ENCODE measurements at regions not wholly inside any gene's neighbourhood (a gene's known extent, or its start where the extent isn't known, plus 50 kb on each side); places are given as distances from the start of the nearest gene placed in this dataset.
A peak's percentile ranks its signal among the peaks of the same experiment; 100 is the strongest.

DNA sequence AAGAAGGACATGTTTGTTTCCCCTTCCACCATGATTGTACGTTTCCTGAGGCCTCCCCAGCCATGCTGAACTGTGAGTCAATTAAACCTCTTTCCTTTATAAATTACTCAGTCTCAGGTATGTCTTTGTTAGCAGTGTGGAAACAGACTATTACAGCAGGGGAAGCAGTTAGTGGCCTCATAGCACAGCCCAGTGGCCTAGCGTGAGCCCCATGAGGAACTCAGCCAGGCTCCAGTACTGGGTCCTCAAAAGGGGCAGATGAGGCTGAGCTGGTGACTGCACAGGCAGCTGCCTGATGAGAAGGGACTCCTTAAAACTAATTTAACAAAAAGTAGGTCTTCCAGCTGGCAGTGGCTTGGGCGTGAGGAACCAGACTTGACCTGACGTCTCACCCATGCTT is 399.9 kb downstream of the CDH26 start:
- H3K27me3 ChIP-seq (replicated peaks in 1 of 4; ENCODE audit: control insufficient read depth in 3 of 4, extremely low read depth in 1 of 4, insufficient read depth in 3 of 4, low read length in 3 of 4), result no peaks in the 10 kb centered on the region
- H3K36me3 ChIP-seq (ENCODE audit: control insufficient read depth in 2 of 4, insufficient read depth in 4 of 4, low read length in 3 of 4), result no peaks in the 10 kb centered on the region
- no peak overlapping the region for H3K27ac ChIP-seq (ENCODE audit: low read depth, low read length)
- H2BK20ac ChIP-seq (ENCODE audit: low read length), result no peak overlapping the region
- H3K9me3 ChIP-seq (ENCODE audit: insufficient read depth in 2 of 2, low read depth in 1 of 2, low read length in 1 of 2), result no peaks in the 10 kb centered on the region; a peak in 1 of 4 replicates
- DNase-seq (ENCODE audit: low read depth in 1 of 2, low spot score in 2 of 2) (no peak), FAIRE-seq (no peak)
- H2BK120ac ChIP-seq (replicated peaks; ENCODE audit: low read depth, low read length), result no peak overlapping the region
- H3K4ac ChIP-seq (replicated peaks; ENCODE audit: insufficient read length, low read depth, low read length), result no peak overlapping the region
- ChIA-PET CTCF (ENCODE audit: partially characterized antibody) (no interaction called here), POLR2A (ENCODE audit: partially characterized antibody) (no interaction called here)
- H4K8ac ChIP-seq (ENCODE audit: extremely low read depth, insufficient read depth, low read length), result no peak overlapping the region
- H3K23ac ChIP-seq (ENCODE audit: insufficient read length), result no peak overlapping the region
- no peaks in the 10 kb centered on the region; a peak in 1 of 7 replicates for H3K4me1 ChIP-seq (replicated peaks in 1 of 4; ENCODE audit: control insufficient read depth in 3 of 4, insufficient read depth in 4 of 4, low read length in 3 of 4)
- TF ChIP-seq RAD21 (IDR thresholded peaks at IDR 0.05 in 1 of 2, conservative IDR thresholded peaks at IDR 0.05 in 1 of 2; ENCODE audit: low read depth in 2 of 2, low read length in 2 of 2) (0 out of 4 replicates have a peak, but pooled peaks of 1 of the 2 experiments have one; percentile 15), CEBPB (IDR thresholded peaks at IDR 0.05; ENCODE audit: low read depth, low read length) (no peak), RNF2 (IDR thresholded peaks at IDR 0.05; ENCODE audit: borderline replicate concordance, low read depth, low read length, missing control alignments, poor library complexity, severe bottlenecking) (no peak), CTBP2 (IDR thresholded peaks at IDR 0.05; ENCODE audit: borderline replicate concordance, insufficient read depth, insufficient read length, low read length) (no peak)
- TF ChIP-seq, protein P1, sequence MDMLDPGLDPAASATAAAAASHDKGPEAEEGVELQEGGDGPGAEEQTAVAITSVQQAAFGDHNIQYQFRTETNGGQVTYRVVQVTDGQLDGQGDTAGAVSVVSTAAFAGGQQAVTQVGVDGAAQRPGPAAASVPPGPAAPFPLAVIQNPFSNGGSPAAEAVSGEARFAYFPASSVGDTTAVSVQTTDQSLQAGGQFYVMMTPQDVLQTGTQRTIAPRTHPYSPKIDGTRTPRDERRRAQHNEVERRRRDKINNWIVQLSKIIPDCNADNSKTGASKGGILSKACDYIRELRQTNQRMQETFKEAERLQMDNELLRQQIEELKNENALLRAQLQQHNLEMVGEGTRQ (IDR thresholded peaks at IDR 0.05; ENCODE audit: low read length), result no peak
- H2AFZ ChIP-seq (ENCODE audit: low read length), result no peak overlapping the region
- no peak overlapping the region for H2BK12ac ChIP-seq (ENCODE audit: low read depth, low read length)
- no peaks in the 10 kb centered on the region for H3K79me1 ChIP-seq (ENCODE audit: low read depth, low read length)
- no peak overlapping the region for H4K5ac ChIP-seq (ENCODE audit: insufficient read length, low read depth, low read length)
- no peak overlapping the region for H3K4me2 ChIP-seq (ENCODE audit: insufficient read depth in 1 of 2, low read depth in 2 of 2, low read length in 2 of 2)
- no peak overlapping the region for H3K4me3 ChIP-seq (ENCODE audit: extremely low read depth in 1 of 4, insufficient read depth in 2 of 4, low read depth in 3 of 4, low read length in 4 of 4)
- H4K20me1 ChIP-seq (replicated peaks in 1 of 2; ENCODE audit: control insufficient read depth in 1 of 2, insufficient read depth in 2 of 2, low read length in 2 of 2), result peaks cover 0 to 1% of the 10 kb centered on the region in 2 experiments
- no peaks in the 10 kb centered on the region for H3K79me2 ChIP-seq (ENCODE audit: control insufficient read depth in 1 of 2, insufficient read depth in 2 of 2, low read length in 2 of 2)
- no peaks in the 10 kb centered on the region for H3K23me2 ChIP-seq (ENCODE audit: low read depth, low read length)
- 85% methylated on average over 4 of the region's 4 CpGs; no CpG with 5 or more reads in 1 of the 2 experiments for WGBS, 2 experiments (ENCODE audit: extremely low coverage in 1 of 2, insufficient coverage in 1 of 2, insufficient read length in 1 of 2, insufficient replicate concordance in 2 of 2, low coverage in 1 of 2, low lambda C conversion rate in 2 of 2, missing lambda C conversion rate in 1 of 2)
- no peak overlapping the region for H3K18ac ChIP-seq (ENCODE audit: extremely low read depth, low read length)
- H2AK5ac ChIP-seq (ENCODE audit: low read depth, low read length), result no peak overlapping the region
- H3K14ac ChIP-seq (ENCODE audit: insufficient read length), result no peak overlapping the region
- no peak overlapping the region for H4K91ac ChIP-seq (replicated peaks; ENCODE audit: insufficient read length, low read length)
- H2BK5ac ChIP-seq (ENCODE audit: low read depth, low read length), result no peak overlapping the region
- H2BK15ac ChIP-seq (ENCODE audit: low read length), result no peak overlapping the region
- no peak overlapping the region for H3K9ac ChIP-seq (replicated peaks in 1 of 4; ENCODE audit: extremely low read depth in 1 of 4, low read depth in 3 of 4, low read length in 3 of 4)
- no peak overlapping the region for H3K56ac ChIP-seq (replicated peaks; ENCODE audit: insufficient read length, low read depth, low read length)

All from H1 (cell line).